GM12864 (cell line): ENCODE measurements at regions not wholly inside any gene's neighbourhood (a gene's known extent, or its start where the extent isn't known, plus 50 kb on each side); places are given as distances from the start of the nearest gene placed in this dataset.
"Not testable (repeated sequence)": the region's sequence is repeated elsewhere in the genome, so short reads cannot be mapped to it uniquely, and the experiment has no call there.

Source experiments
- DNase-seq: peaks from one replicate; pipeline ENCODE4 v3.0.0-alpha.2; 2011; ENCODE audit warnings: low read depth
- H3K4me3 ChIP-seq: 2 replicates; pipeline ENCODE4 v1.5.1; 2011; ENCODE audit warnings: mild to moderate bottlenecking, low read depth, low read length, control low read depth
- CTCF ChIP-seq: IDR thresholded peaks from 2 replicates; pipeline ENCODE4 v1.5.1; 2011; ENCODE audit warnings: low read depth, mild to moderate bottlenecking, moderate library complexity, low read length, control low read depth, inconsistent platforms; ENCODE audit errors: missing control alignments

GRCh38 chr14:28629328-28630004, 137.1 kb upstream of the FOXG1 start:
- TF ChIP-seq CTCF, result no peak
- no peak for DNase-seq
- H3K4me3 ChIP-seq, result no peak overlapping the region

- H3K4me3 ChIP-seq, result no peak overlapping the region
- TF ChIP-seq CTCF, result no peak
- DNase-seq, result no peak
Measured at GRCh38 chr14:28630100-28630499, 136.5 kb upstream of the FOXG1 start.

GRCh38 chr14:28635387-28635786, 131.2 kb upstream of the FOXG1 start:
- TF ChIP-seq CTCF, result peak; percentile 29
- DNase-seq, result no peak
- no peak overlapping the region for H3K4me3 ChIP-seq

DNA sequence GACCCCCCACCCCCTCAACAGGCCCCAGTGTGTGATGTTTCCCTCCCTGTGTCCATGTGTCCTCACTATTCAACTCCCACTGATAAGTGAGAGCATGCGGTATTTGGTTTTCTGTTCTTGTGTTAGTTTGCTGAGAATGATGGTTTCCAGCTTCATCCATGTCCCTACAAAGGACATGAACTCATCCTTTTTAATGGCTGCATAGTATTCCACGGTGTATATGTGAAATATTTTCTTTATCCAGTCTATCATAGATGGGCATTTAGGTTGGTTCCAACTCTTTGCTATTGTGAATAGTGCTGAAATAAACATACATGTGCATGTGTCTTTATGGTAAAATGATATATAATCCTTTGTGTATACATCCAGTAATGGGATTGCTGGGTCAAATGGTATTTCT, 130.8 kb upstream of the FOXG1 start:
- not testable (repeated sequence) for DNase-seq, H3K4me3 ChIP-seq

- DNase-seq, H3K4me3 ChIP-seq: not testable (repeated sequence)
Measured at GRCh38 chr14:28641189-28641588, 125.4 kb upstream of the FOXG1 start.

DNA sequence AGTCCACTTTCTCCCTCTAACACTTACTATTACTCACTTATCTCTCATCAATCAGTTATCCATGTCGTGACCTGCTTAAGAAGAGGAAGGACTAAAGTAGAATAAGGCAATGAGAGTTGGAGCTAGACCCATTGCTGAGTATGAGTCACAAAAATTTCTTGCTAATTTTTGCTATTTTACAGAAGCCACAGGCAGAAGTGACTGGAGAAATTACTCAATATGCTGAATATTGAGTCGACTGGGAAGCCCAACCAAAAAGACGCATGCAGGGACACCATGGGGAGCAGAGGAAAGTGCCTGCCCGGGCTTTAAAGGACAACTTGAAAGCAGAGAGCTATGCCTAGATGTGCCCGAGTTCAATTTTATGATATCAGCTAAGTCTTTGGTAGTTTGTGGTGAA, 115.4 kb upstream of the FOXG1 start:
- no peak for TF ChIP-seq CTCF
- no peak for DNase-seq
- H3K4me3 ChIP-seq, result no peak overlapping the region

GRCh38 chr14:28652782-28653181, 113.8 kb upstream of the FOXG1 start:
- no peak for DNase-seq
- TF ChIP-seq CTCF, result no peak
- no peak overlapping the region for H3K4me3 ChIP-seq

DNA sequence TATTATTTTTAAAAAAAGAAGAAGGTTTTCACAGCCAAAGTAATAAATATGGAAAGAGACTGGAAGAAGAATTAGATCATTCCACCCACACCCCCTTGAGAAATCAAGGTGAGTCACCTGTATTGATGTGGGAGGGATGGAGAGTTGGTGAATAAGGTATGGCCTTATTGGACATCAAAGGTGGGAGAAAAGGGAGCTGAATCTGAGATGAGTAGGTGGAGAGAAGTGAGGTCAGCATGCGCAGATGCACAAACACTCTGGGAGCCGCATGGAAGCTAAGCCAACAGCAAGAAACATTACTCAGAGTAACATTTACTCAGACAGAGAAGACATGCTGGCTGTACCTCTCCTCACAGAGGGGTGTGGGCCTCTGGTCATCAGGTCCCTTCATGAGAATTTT, 113.1 kb upstream of the FOXG1 start:
- no peak for DNase-seq
- TF ChIP-seq CTCF, result no peak

More for the DNA sequence above, 113.1 kb upstream of the FOXG1 start:
- no peak overlapping the region for H3K4me3 ChIP-seq
